ENCODE measurements at regions not wholly inside any gene's neighbourhood (a gene's known extent, or its start where the extent isn't known, plus 50 kb on each side); places are given as distances from the start of the nearest gene placed in this dataset.

GRCh38 chr16:89042711-89043551 lies 50.7 kb upstream of the ACSF3 start:
- TF ChIP-seq EZH2 (IDR thresholded peaks at IDR 0.05; ENCODE audit: low read length, missing control alignments) = no peak
- TF ChIP-seq CTCF (conservative IDR thresholded peaks at IDR 0.05 in 1 of 2, IDR thresholded peaks at IDR 0.05 in 1 of 2; ENCODE audit: low read depth in 1 of 2, low read length in 2 of 2) = no peak
- Histone ChIP-seq H3K36me3 (ENCODE audit: control insufficient read depth, insufficient read depth, low read length) (no peaks in the 10 kb centered on the region), H4K20me1 (ENCODE audit: control insufficient read depth, extremely low read depth, insufficient read depth, low read length) (no peaks in the 10 kb centered on the region), H3K4me1 (ENCODE audit: control insufficient read depth, extremely low read depth, insufficient read depth, low read length) (no peaks in the 10 kb centered on the region), H3K27ac (ENCODE audit: insufficient read depth, low read length) (no peak overlapping the region), H3K79me2 (ENCODE audit: control insufficient read depth, insufficient read depth, low read length) (no peaks in the 10 kb centered on the region), H2AFZ (ENCODE audit: low read length) (no peak overlapping the region), H3K27me3 (ENCODE audit: control insufficient read depth, insufficient read depth, low read length) (no peaks in the 10 kb centered on the region), H3K9me3 (ENCODE audit: control insufficient read depth, insufficient read depth, low read depth, low read length) (no peaks in the 10 kb centered on the region), H3K9ac (ENCODE audit: insufficient read depth, low read length) (no peak overlapping the region), H3K4me2 (ENCODE audit: extremely low read depth, insufficient read depth, low read length) (no peak overlapping the region), H3K4me3 (replicated peaks in 1 of 4; ENCODE audit: control extremely low read depth in 1 of 4, insufficient read depth in 1 of 4, low read depth in 3 of 4, low read length in 4 of 4) (no peak overlapping the region)
- DNase-seq (ENCODE audit: low read depth in 2 of 2) = no peak

GRCh38 chr16:89043636-89044417 lies 49.8 kb upstream of the ACSF3 start:
- H3K9me3 ChIP-seq (ENCODE audit: control insufficient read depth, insufficient read depth, low read depth, low read length) = no peaks in the 10 kb centered on the region
- no peak for DNase-seq (ENCODE audit: low read depth in 2 of 2)
- no peak overlapping the region for H2AFZ ChIP-seq (ENCODE audit: low read length)
- H3K27ac ChIP-seq (ENCODE audit: insufficient read depth, low read length) = no peak overlapping the region
- H3K27me3 ChIP-seq (ENCODE audit: control insufficient read depth, insufficient read depth, low read length) = no peaks in the 10 kb centered on the region
- TF ChIP-seq EZH2 (IDR thresholded peaks at IDR 0.05; ENCODE audit: low read length, missing control alignments) = no peak
- no peak for TF ChIP-seq CTCF (conservative IDR thresholded peaks at IDR 0.05 in 1 of 2, IDR thresholded peaks at IDR 0.05 in 1 of 2; ENCODE audit: low read depth in 1 of 2, low read length in 2 of 2)
- no peak overlapping the region for H3K4me3 ChIP-seq (replicated peaks in 1 of 4; ENCODE audit: control extremely low read depth in 1 of 4, insufficient read depth in 1 of 4, low read depth in 3 of 4, low read length in 4 of 4)
- no peak overlapping the region for H3K4me2 ChIP-seq (ENCODE audit: extremely low read depth, insufficient read depth, low read length)
- no peaks in the 10 kb centered on the region for H3K36me3 ChIP-seq (ENCODE audit: control insufficient read depth, insufficient read depth, low read length)
- no peaks in the 10 kb centered on the region for H3K79me2 ChIP-seq (ENCODE audit: control insufficient read depth, insufficient read depth, low read length)
- no peaks in the 10 kb centered on the region for H3K4me1 ChIP-seq (ENCODE audit: control insufficient read depth, extremely low read depth, insufficient read depth, low read length)
- H3K9ac ChIP-seq (ENCODE audit: insufficient read depth, low read length) = no peak overlapping the region
- no peaks in the 10 kb centered on the region for H4K20me1 ChIP-seq (ENCODE audit: control insufficient read depth, extremely low read depth, insufficient read depth, low read length)

Measured in fibroblast of lung (primary cell).